HepG2 (cell line): ENCODE measurements at regions not wholly inside any gene's neighbourhood (a gene's known extent, or its start where the extent isn't known, plus 50 kb on each side); places are given as distances from the start of the nearest gene placed in this dataset.

ENCODE experiments used
- ATAC-seq: fragments of 200-7000 bp; cut with Tn5 transposase; 3 replicates; pipeline ENCODE4 v1.9.1; 2020; ENCODE audit warnings: mild to moderate bottlenecking, moderate library complexity
- BruUV-seq: library from RNA; stranded (reverse); fragments of 400-500 nt; replicated peaks from 2 replicates; lab custom pipeline; 2021; lab: Mats Ljungman, UMichigan
- CTCF ChIA-PET: fragments of 300-600 bp; formaldehyde crosslinking; extraction: SDS; loops from one replicate; lab custom pipeline; 2021; ENCODE audit warnings: low total read pairs, inconsistent platforms, low intra/inter-chr PET ratio; lab: Yijun Ruan, JAX
- POLR2A ChIA-PET: fragments of 350-600 bp; sonication (Branson Sonifier 250); formaldehyde crosslinking; loops from one replicate; lab custom pipeline; 2020; ENCODE audit warnings: antibody characterized with exemption, inconsistent platforms; lab: Yijun Ruan, JAX
- DNase-seq: peaks from one replicate; pipeline ENCODE4 v3.0.0-alpha.2; 2015; ENCODE audit warnings: low spot score
- FAIRE-seq: peaks from 3 replicates; lab custom pipeline; 2011; peaks lifted over from hg19 to GRCh38; lab: Jason Lieb, UNC
- H2AFZ ChIP-seq: one replicate; pipeline ENCODE4 v1.6.1; 2011; ENCODE audit warnings: low read length, inconsistent platforms
- H3K27ac ChIP-seq: fragments of 300-600 bp; 3 replicates; pipeline ENCODE4 v1.8.0; 2011; ENCODE audit warnings: mixed run types, mild to moderate bottlenecking, mixed read lengths, low read length, inconsistent platforms; ENCODE audit not compliant: insufficient read depth; ENCODE audit errors: extremely low read length
- H3K27me3 ChIP-seq, 2 experiments: fragments of 200-600 bp in 1 of 2; 2 replicates in 1 of 2; 3 replicates in 1 of 2; pipeline versions ENCODE4 v1.6.0 to v1.8.0; 2011; ENCODE audit warnings: low read length in 2 of 2, mild to moderate bottlenecking in 2 of 2, moderate library complexity in 2 of 2, inconsistent platforms in 1 of 2; ENCODE audit not compliant: insufficient read depth in 2 of 2, control insufficient read depth in 1 of 2
- H3K36me3 ChIP-seq, 2 experiments: fragments of 200-600 bp in 1 of 2; replicated peaks in 1 of 2; 2 replicates in 1 of 2; 3 replicates in 1 of 2; pipeline versions ENCODE4 v1.5.1 to v1.8.0; 2011; ENCODE audit warnings: low read length in 2 of 2, inconsistent platforms in 1 of 2; ENCODE audit not compliant: insufficient read depth in 2 of 2, control insufficient read depth in 1 of 2
- H3K4me1 ChIP-seq: 2 replicates; pipeline ENCODE4 v1.5.1; 2012; ENCODE audit warnings: low read length, inconsistent platforms; ENCODE audit not compliant: insufficient read depth
- H3K4me2 ChIP-seq: 2 replicates; pipeline ENCODE4 v1.6.0; 2011; ENCODE audit warnings: low read depth, low read length, inconsistent platforms
- H3K4me3 ChIP-seq, 3 experiments: fragments of 200-600 bp in 1 of 3; sonication (generic), shearing (Covaris generic) in 1 of 3; replicated peaks in 1 of 3; 2 replicates each; pipeline ENCODE4 v1.5.1; 2011 to 2016; ENCODE audit warnings: low read length in 3 of 3, inconsistent platforms in 2 of 3, low read depth in 2 of 3, mild to moderate bottlenecking in 2 of 3, control low read depth in 1 of 3, mixed read lengths in 1 of 3; ENCODE audit not compliant: insufficient read depth in 1 of 3
- H3K79me2 ChIP-seq: one replicate; pipeline ENCODE4 v1.6.1; 2011; ENCODE audit warnings: low read length, inconsistent platforms; ENCODE audit not compliant: insufficient read depth
- H3K9ac ChIP-seq: 2 replicates; pipeline ENCODE4 v1.6.0; 2011; ENCODE audit warnings: mild to moderate bottlenecking, low read depth, low read length, inconsistent platforms; ENCODE audit not compliant: insufficient read depth
- H3K9me3 ChIP-seq: 2 replicates; pipeline ENCODE4 v1.5.1; 2012; ENCODE audit warnings: mild to moderate bottlenecking, low read length
- H4K20me1 ChIP-seq: 2 replicates; pipeline ENCODE4 v1.6.0; 2011; ENCODE audit warnings: inconsistent platforms, mild to moderate bottlenecking, low read length, moderate library complexity; ENCODE audit not compliant: insufficient read depth
- CEBPG ChIP-seq: IDR thresholded peaks from 2 replicates; pipeline ENCODE4 v1.6.1; 2016
- FOXA1 ChIP-seq, 2 experiments: fragments of 450-650 bp in 1 of 2; sonication (generic) in 1 of 2; formaldehyde crosslinking in 1 of 2; IDR thresholded peaks; 2 replicates each; pipeline versions ENCODE4 v1.4.0 to v1.6.1; 2016 to 2020; ENCODE audit warnings: missing genetic modification reagents in 1 of 2
- FOXA3 ChIP-seq: IDR thresholded peaks from 2 replicates; pipeline ENCODE4 v1.6.1; 2016; ENCODE audit warnings: missing genetic modification reagents, missing compliant biosample characterization
- HIVEP1 ChIP-seq: sonication (generic); formaldehyde crosslinking; IDR thresholded peaks from 2 replicates; pipeline ENCODE4 v1.4.0; 2020; ENCODE audit warnings: mild to moderate bottlenecking, missing genetic modification reagents
- MAF1 ChIP-seq: sonication (generic); formaldehyde crosslinking; IDR thresholded peaks from 2 replicates; pipeline ENCODE4 v1.5.0; 2020; ENCODE audit warnings: missing genetic modification reagents, borderline replicate concordance
- SPEN ChIP-seq: sonication (generic); formaldehyde crosslinking; IDR thresholded peaks from 2 replicates; pipeline ENCODE4 v1.5.1; 2020; ENCODE audit warnings: low read depth, mild to moderate bottlenecking, missing genetic modification reagents
- TMF1 ChIP-seq: sonication (generic); formaldehyde crosslinking; IDR thresholded peaks from 2 replicates; pipeline ENCODE4 v1.8.1; 2022; ENCODE audit warnings: low read depth, missing genetic modification reagents
- ZC3H4 ChIP-seq: sonication (generic); formaldehyde crosslinking; IDR thresholded peaks from 2 replicates; pipeline ENCODE4 v1.4.0; 2020; ENCODE audit warnings: missing genetic modification reagents, borderline replicate concordance
- ZFP1 ChIP-seq: IDR thresholded peaks from 2 replicates; pipeline ENCODE4 v1.6.1; 2016
- ZNF232 ChIP-seq: sonication (generic); formaldehyde crosslinking; IDR thresholded peaks from 2 replicates; pipeline ENCODE4 v1.4.0; 2020; ENCODE audit warnings: missing genetic modification reagents, borderline replicate concordance
- ZNF501 ChIP-seq: sonication (generic); formaldehyde crosslinking; IDR thresholded peaks from 2 replicates; pipeline ENCODE4 v1.5.1; 2020; ENCODE audit warnings: mild to moderate bottlenecking, moderate library complexity, missing genetic modification reagents
- ZNF598 ChIP-seq: sonication (generic); formaldehyde crosslinking; IDR thresholded peaks from 2 replicates; pipeline ENCODE4 v1.5.1; 2020; ENCODE audit warnings: mild to moderate bottlenecking, missing genetic modification reagents, borderline replicate concordance
- ZSCAN12 ChIP-seq: sonication (generic); formaldehyde crosslinking; IDR thresholded peaks from 2 replicates; pipeline ENCODE4 v1.9.0; 2021; ENCODE audit warnings: mild to moderate bottlenecking, missing genetic modification reagents
- ZSCAN25 ChIP-seq: sonication (generic); formaldehyde crosslinking; IDR thresholded peaks from 2 replicates; pipeline ENCODE4 v1.8.0; 2022; ENCODE audit warnings: mild to moderate bottlenecking, missing genetic modification reagents
- WGBS: methylation state at CpG from one replicate; pipeline ENCODE4 v1.1.6; 2017; ENCODE audit warnings: low lambda C conversion rate; 5-methylcytosine and 5-hydroxymethylcytosine counted together
- in situ Hi-C: cut with HindIII; loops from 2 replicates; pipeline ENCODE4 v1.10.0; 2017; ENCODE audit warnings: low pct_unique_long_range_greater_than_20kb; ENCODE audit not compliant: extremely low pct_ligation_motif_present
- intact Hi-C: fragments of 100-400 bp; cut with micrococcal nuclease; formaldehyde crosslinking; loops from one replicate; pipeline ENCODE4 v1.10.0; 2022; ENCODE audit not compliant: unreplicated experiment
- TF ChIP-seq, protein P1 (sequence below): sonication (generic); formaldehyde crosslinking; IDR thresholded peaks from 2 replicates; pipeline ENCODE4 v1.5.0; 2020; ENCODE audit warnings: mild to moderate bottlenecking, missing genetic modification reagents, borderline replicate concordance
- TF ChIP-seq, protein P2 (sequence below): sonication (generic); IDR thresholded peaks from 2 replicates; pipeline ENCODE4 v1.6.1; 2016; ENCODE audit warnings: low read depth, borderline replicate concordance
- TF ChIP-seq, protein P3 (sequence below): IDR thresholded peaks from 2 replicates; pipeline ENCODE4 v1.4.0; 2020; ENCODE audit warnings: mild to moderate bottlenecking, missing genetic modification reagents

DNA sequence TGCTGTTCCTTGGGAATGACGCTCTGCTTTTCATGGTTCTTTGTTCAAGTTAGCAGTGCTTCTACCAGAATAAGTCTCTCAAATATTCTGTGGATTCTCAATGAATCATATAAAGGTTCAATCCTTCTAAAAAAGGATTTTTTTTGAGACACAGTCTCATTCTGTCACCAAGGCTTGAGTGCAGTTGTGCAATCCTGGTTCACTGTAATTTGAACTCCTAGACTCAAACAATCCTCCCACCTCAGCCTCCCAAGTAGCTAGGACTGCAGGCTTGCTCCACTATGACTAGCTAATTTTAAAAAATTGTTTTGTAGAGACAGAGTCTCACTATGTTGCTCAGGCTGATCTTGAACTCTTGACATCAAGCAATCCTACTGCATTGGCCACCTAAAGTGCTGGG is 64.9 kb upstream of the RELN start (continued):
- TF ChIP-seq, protein P1, sequence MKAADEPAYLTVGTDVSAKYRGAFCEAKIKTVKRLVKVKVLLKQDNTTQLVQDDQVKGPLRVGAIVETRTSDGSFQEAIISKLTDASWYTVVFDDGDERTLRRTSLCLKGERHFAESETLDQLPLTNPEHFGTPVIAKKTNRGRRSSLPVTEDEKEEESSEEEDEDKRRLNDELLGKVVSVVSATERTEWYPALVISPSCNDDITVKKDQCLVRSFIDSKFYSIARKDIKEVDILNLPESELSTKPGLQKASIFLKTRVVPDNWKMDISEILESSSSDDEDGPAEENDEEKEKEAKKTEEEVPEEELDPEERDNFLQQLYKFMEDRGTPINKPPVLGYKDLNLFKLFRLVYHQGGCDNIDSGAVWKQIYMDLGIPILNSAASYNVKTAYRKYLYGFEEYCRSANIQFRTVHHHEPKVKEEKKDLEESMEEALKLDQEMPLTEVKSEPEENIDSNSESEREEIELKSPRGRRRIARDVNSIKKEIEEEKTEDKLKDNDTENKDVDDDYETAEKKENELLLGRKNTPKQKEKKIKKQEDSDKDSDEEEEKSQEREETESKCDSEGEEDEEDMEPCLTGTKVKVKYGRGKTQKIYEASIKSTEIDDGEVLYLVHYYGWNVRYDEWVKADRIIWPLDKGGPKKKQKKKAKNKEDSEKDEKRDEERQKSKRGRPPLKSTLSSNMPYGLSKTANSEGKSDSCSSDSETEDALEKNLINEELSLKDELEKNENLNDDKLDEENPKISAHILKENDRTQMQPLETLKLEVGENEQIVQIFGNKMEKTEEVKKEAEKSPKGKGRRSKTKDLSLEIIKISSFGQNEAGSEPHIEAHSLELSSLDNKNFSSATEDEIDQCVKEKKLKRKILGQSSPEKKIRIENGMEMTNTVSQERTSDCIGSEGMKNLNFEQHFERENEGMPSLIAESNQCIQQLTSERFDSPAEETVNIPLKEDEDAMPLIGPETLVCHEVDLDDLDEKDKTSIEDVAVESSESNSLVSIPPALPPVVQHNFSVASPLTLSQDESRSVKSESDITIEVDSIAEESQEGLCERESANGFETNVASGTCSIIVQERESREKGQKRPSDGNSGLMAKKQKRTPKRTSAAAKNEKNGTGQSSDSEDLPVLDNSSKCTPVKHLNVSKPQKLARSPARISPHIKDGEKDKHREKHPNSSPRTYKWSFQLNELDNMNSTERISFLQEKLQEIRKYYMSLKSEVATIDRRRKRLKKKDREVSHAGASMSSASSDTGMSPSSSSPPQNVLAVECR, result no peak
- TF ChIP-seq CEBPG, result peak; percentile 74
- no peak for TF ChIP-seq MAF1 (CRISPR knock-in tag)
- no peak for TF ChIP-seq HIVEP1 (CRISPR knock-in tag)
- no peak for TF ChIP-seq SPEN (CRISPR knock-in tag)
- TF ChIP-seq ZC3H4, result no peak

DNA sequence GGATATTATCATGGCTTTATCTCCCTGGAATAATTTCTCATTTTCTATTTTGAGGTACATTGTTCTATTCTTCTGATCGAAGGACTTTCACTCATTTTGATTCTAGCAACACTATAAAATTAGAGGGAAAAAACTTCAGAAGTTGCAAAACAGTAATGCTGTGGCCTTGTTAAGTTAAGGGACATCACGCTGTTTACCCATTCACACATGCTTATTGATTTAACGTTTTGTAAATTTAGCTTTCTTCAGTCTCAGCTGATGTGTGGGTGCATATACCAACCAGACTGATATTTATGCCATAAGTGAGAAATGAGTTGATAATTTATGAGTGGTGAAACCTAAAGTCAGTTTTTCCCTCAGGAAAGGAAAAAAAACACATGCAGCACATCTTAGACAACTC is 63.5 kb upstream of the RELN start:
- Histone ChIP-seq H2AFZ (no peak overlapping the region), H3K9ac (no peak overlapping the region), H3K36me3 (no peaks in the 10 kb centered on the region), H3K27ac (no peak overlapping the region), H3K27me3 (no peaks in the 10 kb centered on the region), H3K4me3 (no peak overlapping the region), H3K4me1 (peaks cover 52% of the 10 kb centered on the region), H3K79me2 (no peaks in the 10 kb centered on the region), H3K9me3 (no peaks in the 10 kb centered on the region), H3K4me2 (no peak overlapping the region), H4K20me1 (no peaks in the 10 kb centered on the region)
- POLR2A ChIA-PET, result no interaction called here
- FAIRE-seq (no peak), DNase-seq (no peak), ATAC-seq (no peak)
- no TSS peak for BruUV-seq
- 62% methylated on average over 3 of the region's 3 CpGs for WGBS
- in situ Hi-C loops (no loop called here), intact Hi-C loops (no loop called here)
- CTCF ChIA-PET, result no interaction called here
- TF ChIP-seq ZNF598 (CRISPR knock-in tag) (no peak), ZSCAN25 (no peak), FOXA1 (IDR thresholded peaks at IDR 0.05) (no peak), FOXA1 (CRISPR knock-in tag; IDR thresholded peaks at IDR 0.05) (peak; percentile 32; the same call in 1 of the 2 replicates), TMF1 (no peak), FOXA3 (CRISPR knock-in tag) (peak; percentile 79), ZSCAN12 (CRISPR knock-in tag) (no peak), ZNF501 (no peak), HIVEP1 (CRISPR knock-in tag) (no peak), ZNF232 (CRISPR knock-in tag) (no peak), ZFP1 (no peak)
- TF ChIP-seq, protein P2, sequence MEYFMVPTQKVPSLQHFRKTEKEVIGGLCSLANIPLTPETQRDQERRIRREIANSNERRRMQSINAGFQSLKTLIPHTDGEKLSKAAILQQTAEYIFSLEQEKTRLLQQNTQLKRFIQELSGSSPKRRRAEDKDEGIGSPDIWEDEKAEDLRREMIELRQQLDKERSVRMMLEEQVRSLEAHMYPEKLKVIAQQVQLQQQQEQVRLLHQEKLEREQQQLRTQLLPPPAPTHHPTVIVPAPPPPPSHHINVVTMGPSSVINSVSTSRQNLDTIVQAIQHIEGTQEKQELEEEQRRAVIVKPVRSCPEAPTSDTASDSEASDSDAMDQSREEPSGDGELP, result peak; percentile 42; the same call in 1 of the 2 replicates
- TF ChIP-seq, protein P3, sequence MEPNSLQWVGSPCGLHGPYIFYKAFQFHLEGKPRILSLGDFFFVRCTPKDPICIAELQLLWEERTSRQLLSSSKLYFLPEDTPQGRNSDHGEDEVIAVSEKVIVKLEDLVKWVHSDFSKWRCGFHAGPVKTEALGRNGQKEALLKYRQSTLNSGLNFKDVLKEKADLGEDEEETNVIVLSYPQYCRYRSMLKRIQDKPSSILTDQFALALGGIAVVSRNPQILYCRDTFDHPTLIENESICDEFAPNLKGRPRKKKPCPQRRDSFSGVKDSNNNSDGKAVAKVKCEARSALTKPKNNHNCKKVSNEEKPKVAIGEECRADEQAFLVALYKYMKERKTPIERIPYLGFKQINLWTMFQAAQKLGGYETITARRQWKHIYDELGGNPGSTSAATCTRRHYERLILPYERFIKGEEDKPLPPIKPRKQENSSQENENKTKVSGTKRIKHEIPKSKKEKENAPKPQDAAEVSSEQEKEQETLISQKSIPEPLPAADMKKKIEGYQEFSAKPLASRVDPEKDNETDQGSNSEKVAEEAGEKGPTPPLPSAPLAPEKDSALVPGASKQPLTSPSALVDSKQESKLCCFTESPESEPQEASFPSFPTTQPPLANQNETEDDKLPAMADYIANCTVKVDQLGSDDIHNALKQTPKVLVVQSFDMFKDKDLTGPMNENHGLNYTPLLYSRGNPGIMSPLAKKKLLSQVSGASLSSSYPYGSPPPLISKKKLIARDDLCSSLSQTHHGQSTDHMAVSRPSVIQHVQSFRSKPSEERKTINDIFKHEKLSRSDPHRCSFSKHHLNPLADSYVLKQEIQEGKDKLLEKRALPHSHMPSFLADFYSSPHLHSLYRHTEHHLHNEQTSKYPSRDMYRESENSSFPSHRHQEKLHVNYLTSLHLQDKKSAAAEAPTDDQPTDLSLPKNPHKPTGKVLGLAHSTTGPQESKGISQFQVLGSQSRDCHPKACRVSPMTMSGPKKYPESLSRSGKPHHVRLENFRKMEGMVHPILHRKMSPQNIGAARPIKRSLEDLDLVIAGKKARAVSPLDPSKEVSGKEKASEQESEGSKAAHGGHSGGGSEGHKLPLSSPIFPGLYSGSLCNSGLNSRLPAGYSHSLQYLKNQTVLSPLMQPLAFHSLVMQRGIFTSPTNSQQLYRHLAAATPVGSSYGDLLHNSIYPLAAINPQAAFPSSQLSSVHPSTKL (CRISPR knock-in tag), result peak; percentile 42; the same call in 1 of the 2 replicates
